ENCODE measurements at regions not wholly inside any gene's neighbourhood (a gene's known extent, or its start where the extent isn't known, plus 50 kb on each side); places are given as distances from the start of the nearest gene placed in this dataset.

DNA sequence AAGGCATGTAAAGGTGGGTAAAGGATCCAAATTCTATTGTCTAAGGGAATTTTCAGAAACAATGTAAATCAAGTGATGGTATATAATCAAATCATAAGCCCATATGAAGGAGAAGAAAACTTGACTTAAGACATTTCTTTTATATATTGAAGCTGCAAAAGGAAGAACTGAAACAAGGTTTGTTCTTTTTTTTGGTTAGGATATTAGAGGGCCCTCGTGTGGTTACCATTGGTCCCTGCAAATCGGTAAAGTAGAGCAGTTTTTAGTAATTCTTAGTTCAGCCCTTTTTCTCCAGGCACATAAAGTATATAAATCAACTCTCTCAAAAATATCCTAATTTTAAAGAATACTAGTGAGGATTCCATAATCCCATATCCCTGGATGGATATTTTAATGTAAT lies 105.6 kb upstream of the STK17B start:
- TF ChIP-seq, protein P1, sequence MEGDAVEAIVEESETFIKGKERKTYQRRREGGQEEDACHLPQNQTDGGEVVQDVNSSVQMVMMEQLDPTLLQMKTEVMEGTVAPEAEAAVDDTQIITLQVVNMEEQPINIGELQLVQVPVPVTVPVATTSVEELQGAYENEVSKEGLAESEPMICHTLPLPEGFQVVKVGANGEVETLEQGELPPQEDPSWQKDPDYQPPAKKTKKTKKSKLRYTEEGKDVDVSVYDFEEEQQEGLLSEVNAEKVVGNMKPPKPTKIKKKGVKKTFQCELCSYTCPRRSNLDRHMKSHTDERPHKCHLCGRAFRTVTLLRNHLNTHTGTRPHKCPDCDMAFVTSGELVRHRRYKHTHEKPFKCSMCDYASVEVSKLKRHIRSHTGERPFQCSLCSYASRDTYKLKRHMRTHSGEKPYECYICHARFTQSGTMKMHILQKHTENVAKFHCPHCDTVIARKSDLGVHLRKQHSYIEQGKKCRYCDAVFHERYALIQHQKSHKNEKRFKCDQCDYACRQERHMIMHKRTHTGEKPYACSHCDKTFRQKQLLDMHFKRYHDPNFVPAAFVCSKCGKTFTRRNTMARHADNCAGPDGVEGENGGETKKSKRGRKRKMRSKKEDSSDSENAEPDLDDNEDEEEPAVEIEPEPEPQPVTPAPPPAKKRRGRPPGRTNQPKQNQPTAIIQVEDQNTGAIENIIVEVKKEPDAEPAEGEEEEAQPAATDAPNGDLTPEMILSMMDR (IDR thresholded peaks at IDR 0.05; ENCODE audit: low read depth, low read length): peak; percentile 55
- DNase-seq (ENCODE audit: extremely low read depth, low read depth): no peak

GRCh38 chr2:196278491-196278911 lies 107.1 kb upstream of the STK17B start:
- no peak for DNase-seq (ENCODE audit: extremely low read depth, low read depth)
- TF ChIP-seq, protein P1 (IDR thresholded peaks at IDR 0.05; ENCODE audit: low read depth, low read length): no peak

DNA sequence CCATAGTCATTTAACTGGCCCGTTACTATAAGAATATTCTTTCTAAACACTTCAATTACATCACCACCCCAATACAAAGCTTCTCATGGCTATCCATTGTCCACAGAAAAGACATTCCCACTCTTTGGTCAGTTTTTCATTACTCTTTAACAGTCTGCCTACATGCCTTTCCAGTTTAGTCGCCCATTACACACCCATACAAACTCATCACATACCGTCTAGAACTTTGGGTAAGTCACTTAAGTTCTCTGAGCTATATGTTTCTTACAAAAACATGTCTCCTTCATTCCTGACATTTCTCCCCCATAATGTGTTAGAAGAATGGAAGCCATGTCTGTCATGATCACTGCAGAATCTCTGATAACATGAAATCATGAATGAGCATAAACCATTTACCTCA lies 108.2 kb upstream of the STK17B start:
- TF ChIP-seq, protein P1 (IDR thresholded peaks at IDR 0.05; ENCODE audit: low read depth, low read length): no peak

DNA sequence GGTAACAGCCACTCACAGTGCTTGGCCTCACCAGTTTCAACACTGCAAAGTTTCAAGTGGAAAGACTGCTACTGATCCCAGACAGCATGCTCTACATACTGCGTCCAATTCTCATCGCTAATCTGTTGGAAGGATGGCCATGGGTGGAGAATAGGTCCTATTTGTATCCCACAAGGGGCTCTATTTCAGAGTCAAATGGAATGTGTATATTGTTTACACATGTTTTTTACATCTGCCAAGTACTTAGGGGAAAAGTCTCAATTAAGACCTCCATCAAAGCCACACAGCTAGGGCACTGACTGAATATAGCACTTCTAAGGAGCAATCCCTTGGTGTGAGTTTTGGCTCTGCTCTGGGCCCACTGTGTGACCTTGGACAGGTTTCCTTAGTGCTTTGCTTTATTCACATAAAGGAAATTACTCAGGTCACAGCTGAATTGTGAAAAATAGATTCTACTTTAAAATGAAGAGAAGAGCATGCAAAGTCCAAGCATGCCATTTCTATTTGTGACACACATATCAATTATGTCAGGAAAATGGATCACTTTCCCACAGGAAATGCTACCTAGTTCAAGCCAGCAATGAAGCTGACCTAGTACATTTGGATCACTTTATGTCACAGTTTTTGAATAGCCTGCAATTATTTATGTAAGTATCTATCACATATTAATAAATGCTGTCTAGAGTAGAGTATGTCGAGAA lies 112.9 kb upstream of the STK17B start:
- TF ChIP-seq, protein P1 (IDR thresholded peaks at IDR 0.05; ENCODE audit: low read depth, low read length): no peak
- DNase-seq (ENCODE audit: extremely low read depth, low read depth): no peak

More for the DNA sequence above, 108.2 kb upstream of the STK17B start:
- DNase-seq (ENCODE audit: extremely low read depth, low read depth): no peak

DNA sequence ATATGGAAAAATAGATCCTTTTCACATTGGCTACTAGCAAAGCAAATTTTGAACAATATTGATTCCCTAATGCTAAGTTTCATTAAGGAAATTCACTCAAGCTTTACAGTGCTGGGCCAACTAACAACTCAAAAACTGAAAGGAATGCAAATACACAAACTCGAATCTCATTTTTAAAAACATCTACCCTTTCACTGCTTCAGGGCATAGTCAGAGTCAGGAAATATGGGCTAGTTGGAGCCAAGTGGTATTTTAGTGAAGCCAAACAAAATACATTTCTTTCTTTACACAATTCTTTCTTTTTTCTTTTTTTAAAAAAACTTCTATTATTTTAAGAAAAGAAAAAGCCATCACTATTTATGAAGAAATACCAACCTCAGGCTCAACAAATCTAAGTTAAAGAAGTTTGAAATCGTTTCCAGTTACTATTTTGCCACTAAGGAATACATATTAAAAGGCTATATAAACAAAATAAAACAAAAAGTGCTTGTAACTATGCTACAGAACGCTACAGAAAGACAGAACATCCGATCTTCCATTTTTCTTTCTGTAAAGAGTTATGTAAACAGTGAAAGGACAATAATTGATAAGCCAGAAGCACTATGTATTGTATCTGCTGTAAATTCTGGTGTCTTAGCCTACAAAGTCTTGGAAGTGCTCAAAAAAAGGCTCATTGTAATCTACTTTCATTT lies 113.6 kb upstream of the STK17B start:
- DNase-seq (ENCODE audit: extremely low read depth, low read depth): no peak
- TF ChIP-seq, protein P1 (IDR thresholded peaks at IDR 0.05; ENCODE audit: low read depth, low read length): no peak

- TF ChIP-seq, protein P1 (IDR thresholded peaks at IDR 0.05; ENCODE audit: low read depth, low read length): no peak
- no peak for DNase-seq (ENCODE audit: extremely low read depth, low read depth)
These were observed 115.4 kb upstream of the STK17B start for GRCh38 chr2:196286821-196287220.

- TF ChIP-seq, protein P1 (IDR thresholded peaks at IDR 0.05; ENCODE audit: low read depth, low read length): no peak
- DNase-seq (ENCODE audit: extremely low read depth, low read depth): no peak
These were observed 116.1 kb upstream of the STK17B start for GRCh38 chr2:196287523-196287922.
